NOMO-1 (cell line): ENCODE measurements at regions not wholly inside any gene's neighbourhood (a gene's known extent, or its start where the extent isn't known, plus 50 kb on each side); places are given as distances from the start of the nearest gene placed in this dataset.

Experiments
- DNase-seq, 2 experiments: peaks; one replicate each; lab custom pipeline; 2025; ENCODE audit not compliant: unreplicated experiment in 2 of 2; lab: John Stamatoyannopoulos, UW

GRCh38 chr18:67072791-67073190 lies 443.7 kb downstream of the DSEL start:
- DNase-seq: no peak

- DNase-seq: no peak
These were observed 447.9 kb downstream of the DSEL start for GRCh38 chr18:67068608-67069007.

DNA sequence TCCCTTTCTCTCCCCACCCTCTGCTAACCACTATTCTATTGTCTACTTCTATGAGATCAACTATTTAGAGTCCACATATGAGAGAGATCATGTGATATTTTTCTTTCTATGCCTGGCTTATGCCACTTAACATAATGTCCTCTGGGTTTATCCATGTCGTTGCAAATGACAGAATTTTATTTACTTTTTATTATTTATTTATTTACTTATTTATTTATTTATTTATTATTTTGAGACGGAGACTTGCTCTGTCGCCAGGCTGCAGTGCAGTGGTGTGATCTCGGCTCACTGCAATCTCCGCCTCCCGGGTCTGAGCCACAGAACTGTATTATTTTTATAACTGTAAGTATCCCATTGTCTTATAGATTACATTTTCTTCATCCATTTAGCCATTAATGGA lies 443.4 kb upstream of the CDH19 start:
- DNase-seq: no peak

DNA sequence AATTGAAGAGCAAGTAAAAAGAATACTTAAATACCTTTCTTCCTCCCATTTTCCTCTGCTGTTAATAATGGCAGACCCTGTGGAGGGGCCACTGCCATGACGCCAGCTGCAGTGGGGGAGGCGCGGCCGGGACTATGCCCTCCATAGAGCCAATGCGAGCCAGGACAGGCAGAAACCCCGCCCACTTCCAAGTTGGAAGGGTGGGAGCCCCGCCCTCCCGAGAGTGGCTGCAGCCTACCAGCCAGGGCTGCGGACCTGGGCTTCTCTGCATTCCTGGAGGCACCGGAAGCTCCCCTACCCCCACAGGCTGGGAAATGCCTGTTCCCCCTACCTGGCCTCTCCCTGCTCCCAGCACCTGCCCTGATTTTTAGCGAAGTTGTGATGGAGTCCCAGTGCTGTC lies 439.4 kb upstream of the CDH19 start:
- DNase-seq: no peak

GRCh38 chr18:67041334-67041733 lies 437.4 kb upstream of the CDH19 start:
- DNase-seq: no peak

- DNase-seq: no peak
These were observed 431.1 kb upstream of the CDH19 start for GRCh38 chr18:67035026-67035425.

DNA sequence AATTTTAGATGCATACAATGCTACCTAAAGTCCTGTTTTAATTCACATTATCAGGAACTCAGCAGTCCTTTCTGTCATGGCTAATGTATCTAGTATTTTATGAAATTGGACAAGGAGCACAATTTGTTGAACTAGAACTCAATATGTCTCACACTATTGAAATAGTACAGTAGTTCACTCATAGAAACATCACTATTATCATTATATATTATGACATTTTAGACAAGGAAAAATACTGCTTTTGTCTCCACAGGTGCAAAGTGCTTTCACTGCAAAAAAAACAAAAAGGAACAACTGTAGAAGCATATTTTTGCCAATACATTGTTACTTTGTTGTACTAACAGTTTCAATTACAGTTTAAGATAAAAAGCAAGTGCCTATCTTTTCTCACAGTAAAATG lies 419.2 kb upstream of the CDH19 start:
- DNase-seq: no peak

DNA sequence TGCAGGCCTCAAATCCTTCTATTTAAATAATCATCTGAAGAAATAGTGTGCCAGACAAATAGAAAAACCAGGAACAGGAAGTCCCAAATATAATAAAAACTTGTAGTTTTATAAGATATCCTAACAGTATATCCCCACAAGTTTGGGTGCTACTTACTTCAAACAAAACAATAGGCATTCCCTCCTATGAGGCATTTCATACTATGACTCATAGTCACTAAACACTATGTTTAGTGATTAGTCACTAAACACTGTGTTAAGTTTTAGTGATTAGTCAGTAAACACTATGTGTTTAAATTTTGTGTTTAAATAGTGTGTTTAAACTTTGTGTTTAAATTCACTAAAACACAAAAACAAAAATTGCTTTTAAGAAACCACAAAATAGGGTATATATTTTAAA lies 407.0 kb upstream of the CDH19 start:
- no peak for DNase-seq

DNA sequence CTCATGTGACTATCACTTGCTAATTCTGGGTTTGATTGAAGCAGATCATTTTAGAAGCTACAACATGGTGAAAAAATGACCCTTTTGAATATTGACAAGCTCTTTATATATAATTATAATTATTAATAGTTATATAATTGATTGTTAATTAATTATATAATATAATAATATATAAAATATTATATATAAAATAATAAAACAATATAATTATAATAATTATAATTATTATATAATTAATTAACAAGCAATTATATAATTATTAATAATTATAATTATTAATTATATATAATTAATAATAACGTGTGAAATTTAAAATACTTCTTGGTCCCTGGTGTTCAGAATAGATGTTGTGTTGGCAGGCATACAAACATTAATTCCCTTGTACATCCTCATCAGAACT lies 404.1 kb upstream of the CDH19 start:
- DNase-seq: no peak

GRCh38 chr18:67007085-67007484 lies 403.2 kb upstream of the CDH19 start:
- DNase-seq: no peak

DNA sequence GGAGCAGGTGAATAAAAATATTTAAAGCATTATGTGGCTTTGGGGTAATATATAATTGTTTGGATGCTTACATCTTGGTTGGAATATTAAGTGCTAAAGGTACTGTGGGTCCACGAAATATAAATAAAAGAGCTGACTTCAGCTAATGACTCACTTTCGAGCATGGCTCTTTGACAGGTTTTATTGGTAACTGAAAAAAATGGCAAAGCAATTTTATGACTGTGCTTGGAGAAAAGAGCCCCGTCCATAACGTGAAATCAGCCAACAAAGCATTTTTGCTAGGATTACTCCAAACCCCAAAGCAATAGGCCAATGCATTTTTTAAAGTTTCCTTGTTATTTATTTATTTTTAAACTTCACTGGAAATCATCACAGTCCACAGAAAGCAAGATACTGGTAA lies 397.2 kb upstream of the CDH19 start:
- DNase-seq: no peak

- DNase-seq: no peak
These were observed 395.1 kb upstream of the CDH19 start for GRCh38 chr18:66999003-66999402.

GRCh38 chr18:66995270-66995669 lies 391.4 kb upstream of the CDH19 start:
- DNase-seq: no peak

GRCh38 chr18:66994790-66995189 lies 390.9 kb upstream of the CDH19 start:
- DNase-seq: no peak

DNA sequence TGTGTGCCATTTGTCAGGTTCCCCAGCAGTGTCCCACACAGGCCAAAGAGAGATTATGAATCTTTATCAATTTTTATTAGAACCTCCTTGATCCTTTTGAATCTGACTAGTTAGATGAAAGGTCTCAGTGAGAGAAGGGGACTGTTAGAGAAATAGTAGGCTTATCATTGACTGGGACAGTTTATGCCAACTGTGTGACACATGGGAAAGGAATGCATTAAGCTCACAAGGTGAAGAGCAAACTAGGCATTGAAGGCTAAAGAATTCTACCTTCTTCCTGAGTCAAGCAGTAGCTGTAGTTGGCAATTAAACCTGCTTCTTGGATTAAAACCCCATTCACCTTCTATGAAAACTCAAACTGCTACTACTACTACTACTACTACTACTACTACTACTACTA lies 389.6 kb upstream of the CDH19 start:
- DNase-seq: no peak

DNA sequence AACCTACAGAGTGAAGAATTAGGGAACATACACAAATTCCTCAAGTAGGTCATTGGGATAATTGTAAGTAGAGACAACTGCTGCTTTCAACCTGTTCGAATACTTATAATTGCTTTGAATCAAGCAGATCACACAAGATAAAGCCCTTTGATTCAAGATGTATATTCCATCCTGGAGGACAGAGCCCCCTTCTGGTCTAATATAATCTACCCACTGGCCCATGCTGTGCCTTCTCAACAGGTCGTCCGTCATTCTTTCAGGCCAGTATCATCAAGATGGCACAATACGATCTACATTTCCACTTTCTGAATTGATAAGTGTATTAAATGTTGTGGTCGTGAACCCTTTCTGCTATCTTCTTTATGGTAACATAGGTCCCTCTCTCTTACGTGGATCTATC lies 387.0 kb upstream of the CDH19 start:
- no peak for DNase-seq

DNA sequence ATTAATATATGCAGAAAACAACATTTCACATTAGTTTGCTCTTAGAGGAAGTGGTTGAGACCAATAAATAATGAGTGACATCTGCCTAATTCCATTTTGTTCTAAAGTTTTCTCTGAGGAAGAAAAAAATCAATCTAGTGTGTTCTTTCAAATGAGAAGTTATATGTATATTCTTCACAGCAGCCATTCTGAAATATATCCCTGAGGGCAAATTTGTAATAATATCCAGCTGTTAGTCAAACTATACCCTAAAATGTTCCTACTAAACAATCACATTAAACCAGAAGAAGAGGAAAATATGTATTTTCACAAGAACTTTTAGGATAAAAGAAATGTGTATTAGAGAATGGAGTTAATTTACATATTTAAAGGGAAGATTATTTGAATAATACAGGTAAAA lies 375.1 kb upstream of the CDH19 start:
- no peak for DNase-seq

GRCh38 chr18:66972681-66973080 lies 368.8 kb upstream of the CDH19 start:
- DNase-seq: no peak

- no peak for DNase-seq
These were observed 368.1 kb upstream of the CDH19 start for GRCh38 chr18:66971960-66972359.

DNA sequence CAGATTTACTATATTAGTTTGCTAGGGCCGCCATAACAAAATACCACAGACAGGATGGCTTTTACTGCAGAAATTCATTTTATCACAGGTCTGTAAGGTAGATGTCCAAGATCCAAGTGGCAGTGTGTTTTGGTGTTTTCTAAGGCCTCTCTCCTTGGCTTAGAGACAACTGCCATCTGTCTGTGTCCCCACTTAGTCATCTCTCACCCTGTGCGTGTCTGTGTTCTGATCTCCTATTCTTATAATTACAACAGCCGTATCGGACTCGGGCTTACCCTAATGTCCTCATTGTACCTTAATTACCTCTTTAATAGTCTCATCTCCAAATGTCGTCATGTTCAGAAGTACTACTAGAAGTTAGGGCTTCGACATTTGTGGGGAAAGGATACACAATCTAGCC lies 362.3 kb upstream of the CDH19 start:
- no peak for DNase-seq

GRCh38 chr18:66958309-66958708 lies 354.4 kb upstream of the CDH19 start:
- DNase-seq: no peak

GRCh38 chr18:66951750-66952149 lies 347.9 kb upstream of the CDH19 start:
- DNase-seq: no peak

DNA sequence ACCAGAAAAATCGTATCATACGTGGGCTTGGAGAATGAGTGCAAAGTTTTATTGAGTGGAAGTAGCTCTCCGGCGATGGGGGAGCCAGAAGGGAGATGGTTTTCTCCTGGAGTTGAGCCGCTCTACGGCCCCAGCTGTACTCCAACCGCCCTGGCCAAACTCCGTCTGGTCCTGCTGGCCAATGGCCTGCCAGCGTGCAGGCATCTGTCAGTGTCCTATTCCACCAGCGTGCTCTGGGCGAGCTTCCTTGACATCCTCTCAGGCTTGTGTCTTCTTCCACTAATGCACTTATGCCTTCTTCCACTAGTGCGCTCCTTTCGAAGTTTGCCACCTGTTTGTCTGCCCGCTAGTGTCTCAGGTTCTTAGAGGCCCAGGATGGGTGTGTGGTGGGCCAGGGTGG lies 345.5 kb upstream of the CDH19 start:
- DNase-seq: no peak

DNA sequence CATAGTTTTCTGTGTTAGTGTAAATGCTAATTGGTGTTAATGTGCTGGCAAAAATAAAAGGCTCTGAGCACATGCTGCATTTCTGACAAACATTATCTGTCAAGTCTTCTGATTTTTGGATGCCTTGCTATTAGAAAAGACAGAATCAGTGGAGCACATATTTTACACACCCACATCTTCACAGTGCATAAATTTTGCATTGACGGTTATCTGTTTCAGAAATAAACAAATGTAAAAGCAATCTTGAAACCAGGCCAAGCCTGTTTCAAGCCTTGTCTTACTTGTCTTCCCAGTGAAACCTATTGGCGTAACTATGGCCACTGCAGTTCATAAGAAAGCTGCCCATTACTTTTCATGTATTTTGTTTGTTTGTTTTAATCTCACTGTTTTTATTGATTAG lies 333.7 kb upstream of the CDH19 start:
- no peak for DNase-seq
